GM19351 (cell line): ENCODE measurements at regions not wholly inside any gene's neighbourhood (a gene's known extent, or its start where the extent isn't known, plus 50 kb on each side); places are given as distances from the start of the nearest gene placed in this dataset.
"Not testable (repeated sequence)": the region's sequence is repeated elsewhere in the genome, so short reads cannot be mapped to it uniquely, and the experiment has no call there.

ENCODE experiments used
- ATAC-seq: cut with Tn5 transposase; IDR thresholded peaks from one replicate; pipeline ENCODE4 v1.9.1; 2021; ENCODE audit warnings: mild to moderate bottlenecking, moderate library complexity; ENCODE audit not compliant: unreplicated experiment

- no peak for ATAC-seq
These were observed 747.4 kb downstream of the UQCRFS1 start for GRCh38 chr19:28465371-28466086.

GRCh38 chr19:28463493-28464053 is 749.4 kb downstream of the UQCRFS1 start:
- no peak for ATAC-seq

- ATAC-seq, result no peak
These were observed 755.3 kb downstream of the UQCRFS1 start for GRCh38 chr19:28457620-28458019.

GRCh38 chr19:28456708-28457320 is 756.1 kb downstream of the UQCRFS1 start:
- ATAC-seq, result no peak

GRCh38 chr19:28456252-28456651 is 756.7 kb downstream of the UQCRFS1 start:
- no peak for ATAC-seq

- no peak for ATAC-seq
These were observed 758.9 kb downstream of the UQCRFS1 start for GRCh38 chr19:28454083-28454482.

GRCh38 chr19:28453420-28453819 is 759.5 kb downstream of the UQCRFS1 start:
- ATAC-seq, result no peak

GRCh38 chr19:28449803-28450202 is 763.1 kb downstream of the UQCRFS1 start:
- ATAC-seq, result no peak

- no peak for ATAC-seq
These were observed 766.4 kb downstream of the UQCRFS1 start for GRCh38 chr19:28446511-28446910.

GRCh38 chr19:28445826-28446225 is 767.1 kb downstream of the UQCRFS1 start:
- ATAC-seq, result no peak

GRCh38 chr19:28444362-28444761 is 768.6 kb downstream of the UQCRFS1 start:
- no peak for ATAC-seq

- no peak for ATAC-seq
These were observed 769.6 kb downstream of the UQCRFS1 start for GRCh38 chr19:28443361-28443760.

GRCh38 chr19:28437390-28438346 is 775.3 kb downstream of the UQCRFS1 start:
- no peak for ATAC-seq

- ATAC-seq, result no peak
These were observed 776.6 kb downstream of the UQCRFS1 start for GRCh38 chr19:28436320-28436719.

- no peak for ATAC-seq
These were observed 777.2 kb downstream of the UQCRFS1 start for GRCh38 chr19:28435551-28436271.

GRCh38 chr19:28434794-28435193 is 778.2 kb downstream of the UQCRFS1 start:
- not testable (repeated sequence) for ATAC-seq

GRCh38 chr19:28434365-28434764 is 778.6 kb downstream of the UQCRFS1 start:
- not testable (repeated sequence) for ATAC-seq

- ATAC-seq, result not testable (repeated sequence)
These were observed 779.8 kb downstream of the UQCRFS1 start for GRCh38 chr19:28433166-28433565.

GRCh38 chr19:28430214-28430613 is 782.7 kb downstream of the UQCRFS1 start:
- no peak for ATAC-seq

GRCh38 chr19:28429356-28429755 is 783.6 kb downstream of the UQCRFS1 start:
- ATAC-seq, result no peak
